ENCODE measurements at regions not wholly inside any gene's neighbourhood (a gene's known extent, or its start where the extent isn't known, plus 50 kb on each side); places are given as distances from the start of the nearest gene placed in this dataset.
"Not testable (repeated sequence)": the region's sequence is repeated elsewhere in the genome, so short reads cannot be mapped to it uniquely, and the experiment has no call there.

DNA sequence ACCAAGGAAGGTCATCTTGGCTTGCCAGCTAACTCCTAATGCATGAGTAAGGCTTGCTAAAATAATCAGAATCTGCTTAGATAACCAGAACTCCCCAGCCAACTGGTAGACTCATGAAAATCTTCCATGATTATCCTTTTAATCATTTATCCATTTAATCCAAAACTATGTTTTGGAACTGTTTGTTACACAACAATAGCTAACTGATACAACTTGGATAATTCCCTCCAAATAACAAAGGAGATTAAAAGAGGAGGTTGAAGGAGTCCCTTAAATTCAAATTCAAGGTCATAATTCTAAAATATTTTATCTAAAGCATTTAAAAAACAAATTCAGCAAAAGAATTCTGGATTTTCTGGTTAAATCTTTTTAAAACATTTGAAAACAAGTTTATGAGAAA lies 222.1 kb downstream of the DEPDC1B start:
- H3K27ac ChIP-seq, result no peak overlapping the region
- TF ChIP-seq, protein P1, sequence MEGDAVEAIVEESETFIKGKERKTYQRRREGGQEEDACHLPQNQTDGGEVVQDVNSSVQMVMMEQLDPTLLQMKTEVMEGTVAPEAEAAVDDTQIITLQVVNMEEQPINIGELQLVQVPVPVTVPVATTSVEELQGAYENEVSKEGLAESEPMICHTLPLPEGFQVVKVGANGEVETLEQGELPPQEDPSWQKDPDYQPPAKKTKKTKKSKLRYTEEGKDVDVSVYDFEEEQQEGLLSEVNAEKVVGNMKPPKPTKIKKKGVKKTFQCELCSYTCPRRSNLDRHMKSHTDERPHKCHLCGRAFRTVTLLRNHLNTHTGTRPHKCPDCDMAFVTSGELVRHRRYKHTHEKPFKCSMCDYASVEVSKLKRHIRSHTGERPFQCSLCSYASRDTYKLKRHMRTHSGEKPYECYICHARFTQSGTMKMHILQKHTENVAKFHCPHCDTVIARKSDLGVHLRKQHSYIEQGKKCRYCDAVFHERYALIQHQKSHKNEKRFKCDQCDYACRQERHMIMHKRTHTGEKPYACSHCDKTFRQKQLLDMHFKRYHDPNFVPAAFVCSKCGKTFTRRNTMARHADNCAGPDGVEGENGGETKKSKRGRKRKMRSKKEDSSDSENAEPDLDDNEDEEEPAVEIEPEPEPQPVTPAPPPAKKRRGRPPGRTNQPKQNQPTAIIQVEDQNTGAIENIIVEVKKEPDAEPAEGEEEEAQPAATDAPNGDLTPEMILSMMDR (IDR thresholded peaks at IDR 0.05), result no peak
- TF ChIP-seq ZFX (IDR thresholded peaks at IDR 0.05; ENCODE audit: borderline replicate concordance), result no peak

DNA sequence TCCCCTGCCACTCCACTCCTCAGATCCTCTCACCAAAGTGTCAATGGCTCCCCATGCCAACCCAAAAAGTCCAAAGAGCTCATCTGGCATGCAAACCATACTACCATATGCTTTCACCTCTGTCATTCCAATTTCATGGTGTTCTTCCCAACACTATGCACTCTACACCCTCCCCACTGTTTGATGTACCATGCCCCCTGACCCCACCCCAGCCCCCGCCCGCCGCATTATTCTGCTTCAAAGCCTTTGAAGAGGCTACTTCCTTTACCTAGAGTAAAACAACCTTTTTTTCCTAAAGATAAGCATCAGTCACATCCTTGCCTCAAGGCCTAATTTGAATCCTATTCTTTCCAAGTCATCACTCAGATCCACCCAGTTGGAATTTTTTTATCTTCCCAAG lies 226.3 kb downstream of the DEPDC1B start:
- H3K27ac ChIP-seq, result no peak overlapping the region
- TF ChIP-seq ZFX (IDR thresholded peaks at IDR 0.05; ENCODE audit: borderline replicate concordance), result no peak

DNA sequence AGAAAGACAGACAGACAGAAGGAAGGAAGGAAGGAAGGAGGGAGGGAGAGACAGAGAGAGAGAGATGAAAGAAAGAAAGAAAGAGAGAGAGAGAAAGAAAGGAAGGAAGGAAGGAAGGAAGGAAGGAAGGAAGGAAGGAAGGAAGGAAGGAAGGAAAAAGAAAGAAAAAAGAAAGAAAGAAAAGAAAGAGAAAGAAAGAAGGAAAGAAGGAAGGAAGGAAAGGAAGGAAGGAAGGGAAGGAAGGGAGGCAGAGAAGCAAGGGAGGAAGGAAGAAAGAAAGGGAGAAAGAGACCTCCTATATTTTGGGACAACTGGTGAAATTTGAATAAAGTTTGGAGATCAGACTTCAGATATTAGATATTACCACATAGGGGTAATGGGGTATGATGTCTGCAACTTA lies 226.9 kb downstream of the DEPDC1B start:
- not testable (repeated sequence) for H3K27ac ChIP-seq

DNA sequence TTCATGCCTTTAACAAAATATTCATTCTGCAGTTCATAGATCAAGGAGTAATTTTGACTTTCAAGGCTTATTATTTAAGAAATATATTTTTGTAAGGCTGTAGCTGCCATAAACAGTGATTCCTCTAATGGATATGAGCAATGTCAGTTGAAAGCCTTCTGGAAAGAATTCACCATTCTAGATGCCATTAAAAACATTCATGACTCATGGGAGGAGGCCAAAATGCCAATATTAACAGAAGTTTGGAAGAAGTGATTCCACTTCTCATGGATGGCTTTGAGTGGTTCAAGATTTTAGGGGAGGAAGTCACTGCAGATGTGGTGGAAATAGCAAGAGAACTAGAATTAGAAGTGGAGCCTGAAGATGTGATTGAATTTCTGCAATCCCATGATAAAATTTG lies 229.1 kb downstream of the DEPDC1B start:
- no peak overlapping the region for H3K27ac ChIP-seq
- TF ChIP-seq, protein P1 (IDR thresholded peaks at IDR 0.05), result no peak
- TF ChIP-seq ZFX (IDR thresholded peaks at IDR 0.05; ENCODE audit: borderline replicate concordance), result no peak

DNA sequence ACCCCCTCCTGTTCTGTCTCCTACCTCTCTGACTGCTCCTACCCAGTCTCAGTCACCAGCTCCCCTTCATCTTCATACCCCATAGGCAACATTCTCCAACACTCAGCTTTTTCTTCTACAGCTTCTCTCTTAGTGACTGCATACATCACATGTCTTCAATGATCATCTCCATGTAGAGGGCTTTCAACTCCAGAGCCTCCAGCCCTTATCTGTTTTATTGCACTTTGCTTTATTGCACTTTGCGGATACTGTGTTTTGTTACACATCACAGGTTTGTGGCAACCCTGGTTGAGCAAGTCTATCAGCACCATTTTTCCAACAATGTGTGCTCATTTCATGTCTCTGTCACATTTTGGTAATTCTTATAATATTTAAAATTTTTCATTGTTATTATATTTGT lies 230.7 kb downstream of the DEPDC1B start:
- TF ChIP-seq, protein P1 (IDR thresholded peaks at IDR 0.05), result no peak
- TF ChIP-seq ZFX (IDR thresholded peaks at IDR 0.05; ENCODE audit: borderline replicate concordance), result no peak
- H3K27ac ChIP-seq, result no peak overlapping the region

DNA sequence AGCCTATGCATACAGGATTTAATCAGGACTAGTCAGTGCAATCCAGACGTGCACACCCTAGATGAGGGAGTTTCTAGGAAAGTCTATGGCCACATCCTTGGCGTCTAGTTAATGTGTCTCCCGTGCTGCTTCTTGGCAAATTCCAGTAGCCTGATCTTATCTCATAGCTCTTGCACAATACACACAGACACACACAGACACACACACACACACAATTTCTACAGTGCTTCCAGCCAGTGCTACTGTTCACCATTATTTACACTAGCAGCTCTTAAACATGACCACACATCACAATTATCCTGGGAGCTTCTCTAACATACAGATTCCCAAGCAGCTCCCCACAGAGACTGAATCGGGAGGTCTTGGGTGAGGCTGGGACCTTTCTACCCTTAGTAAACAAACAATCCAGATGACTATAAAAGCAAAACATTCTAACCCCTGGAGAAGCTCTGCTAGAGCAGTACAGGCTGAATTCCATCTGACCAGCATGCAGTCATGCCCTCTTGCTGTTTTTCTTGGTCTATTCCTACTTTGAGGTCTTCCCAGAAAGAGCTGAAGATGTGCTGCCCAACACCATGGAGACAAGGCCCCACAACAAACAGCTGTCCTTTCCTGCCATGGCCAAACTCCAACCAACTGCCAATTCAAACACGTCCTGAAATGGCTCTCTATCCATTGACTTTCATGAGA lies 236.6 kb downstream of the DEPDC1B start:
- no peak for TF ChIP-seq ZFX (IDR thresholded peaks at IDR 0.05; ENCODE audit: borderline replicate concordance)
- TF ChIP-seq, protein P1 (IDR thresholded peaks at IDR 0.05), result no peak

DNA sequence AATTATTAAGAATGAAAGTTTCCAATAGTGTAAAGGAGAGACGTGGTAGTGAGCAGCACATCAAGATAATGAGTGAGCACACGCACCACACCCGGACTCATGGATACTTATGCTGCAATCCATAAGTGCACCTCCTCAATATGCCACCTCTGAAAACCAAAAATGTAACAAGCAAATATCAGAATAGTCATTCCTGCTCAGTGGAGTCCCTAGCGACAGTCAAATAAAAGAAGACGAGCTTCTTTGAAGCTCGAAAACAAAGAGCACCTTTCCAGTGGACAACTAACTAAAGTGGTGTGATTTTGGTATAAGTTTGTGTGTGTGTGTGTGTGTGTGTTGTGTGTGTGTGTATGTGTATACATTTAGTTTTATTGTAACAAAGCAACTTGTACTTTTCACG lies 241.3 kb downstream of the DEPDC1B start:
- H3K27ac ChIP-seq, result no peak overlapping the region
- TF ChIP-seq ZFX (IDR thresholded peaks at IDR 0.05; ENCODE audit: borderline replicate concordance), result no peak
- TF ChIP-seq, protein P1 (IDR thresholded peaks at IDR 0.05), result no peak

More for the DNA sequence above, 236.6 kb downstream of the DEPDC1B start:
- H3K27ac ChIP-seq, result peak overlapping the region; percentile 33

DNA sequence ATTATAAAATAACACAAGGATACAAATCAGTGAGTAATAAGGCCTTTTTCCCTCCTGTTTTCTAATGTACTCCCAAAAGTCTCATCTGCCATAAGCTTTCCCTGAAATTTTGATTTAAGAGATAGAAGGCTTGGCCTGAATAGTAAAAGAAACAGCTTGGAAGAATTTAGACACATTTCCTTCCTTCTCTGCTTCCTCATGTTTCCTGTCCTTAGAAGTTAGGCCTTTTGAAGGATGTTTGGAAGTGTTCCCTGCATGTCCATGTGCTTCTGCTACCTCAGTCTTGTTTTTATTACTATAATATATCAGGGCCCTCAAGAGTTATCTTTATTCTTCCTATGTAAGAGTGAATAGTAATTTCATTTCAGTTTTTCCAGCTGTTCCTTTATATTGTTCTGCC lies 242.7 kb downstream of the DEPDC1B start:
- no peak for TF ChIP-seq ZFX (IDR thresholded peaks at IDR 0.05; ENCODE audit: borderline replicate concordance)
- TF ChIP-seq, protein P1 (IDR thresholded peaks at IDR 0.05), result no peak
- H3K27ac ChIP-seq, result no peak overlapping the region
